ENCODE measurements at regions not wholly inside any gene's neighbourhood (a gene's known extent, or its start where the extent isn't known, plus 50 kb on each side); places are given as distances from the start of the nearest gene placed in this dataset.

- no peak for DNase-seq (ENCODE audit: low read depth in 6 of 9, low spot score in 9 of 9)
- WGBS, result 94% methylated on average over 2 of the region's 2 CpGs
- H3K4me3 ChIP-seq (ENCODE audit: low read length in 2 of 2), result no peak overlapping the region
- H3K4me1 ChIP-seq (ENCODE audit: control insufficient read depth in 2 of 2, insufficient read depth in 2 of 2, low read length in 2 of 2), result no peaks in the 10 kb centered on the region
- no peaks in the 10 kb centered on the region for H3K9me3 ChIP-seq (ENCODE audit: control insufficient read depth in 2 of 2, insufficient read depth in 1 of 2, low read length in 1 of 2)
- H3K27me3 ChIP-seq (ENCODE audit: control insufficient read depth in 2 of 2, insufficient read depth in 1 of 2, low read length in 1 of 2), result no peaks in the 10 kb centered on the region
- no peak overlapping the region for H3K27ac ChIP-seq (ENCODE audit: low read depth in 1 of 2, low read length in 1 of 2)
- H3K36me3 ChIP-seq (ENCODE audit: control insufficient read depth in 2 of 2, insufficient read depth in 2 of 2, low read length in 1 of 2), result no peaks in the 10 kb centered on the region
Measured at GRCh38 chr21:16500271-16500670, 770.5 kb downstream of the USP25 start.

GRCh38 chr21:16502273-16502672 is 772.5 kb downstream of the USP25 start:
- H3K4me3 ChIP-seq (ENCODE audit: low read length in 2 of 2), result no peak overlapping the region
- WGBS, result 98% methylated on average over 6 of the region's 6 CpGs
- no peak for DNase-seq (ENCODE audit: low read depth in 6 of 9, low spot score in 9 of 9)
- H3K36me3 ChIP-seq (ENCODE audit: control insufficient read depth in 2 of 2, insufficient read depth in 2 of 2, low read length in 1 of 2), result no peaks in the 10 kb centered on the region
- no peak overlapping the region for H3K27ac ChIP-seq (ENCODE audit: low read depth in 1 of 2, low read length in 1 of 2)
- H3K4me1 ChIP-seq (ENCODE audit: control insufficient read depth in 2 of 2, insufficient read depth in 2 of 2, low read length in 2 of 2), result no peaks in the 10 kb centered on the region
- no peaks in the 10 kb centered on the region for H3K9me3 ChIP-seq (ENCODE audit: control insufficient read depth in 2 of 2, insufficient read depth in 1 of 2, low read length in 1 of 2)
- H3K27me3 ChIP-seq (ENCODE audit: control insufficient read depth in 2 of 2, insufficient read depth in 1 of 2, low read length in 1 of 2), result no peaks in the 10 kb centered on the region

DNA sequence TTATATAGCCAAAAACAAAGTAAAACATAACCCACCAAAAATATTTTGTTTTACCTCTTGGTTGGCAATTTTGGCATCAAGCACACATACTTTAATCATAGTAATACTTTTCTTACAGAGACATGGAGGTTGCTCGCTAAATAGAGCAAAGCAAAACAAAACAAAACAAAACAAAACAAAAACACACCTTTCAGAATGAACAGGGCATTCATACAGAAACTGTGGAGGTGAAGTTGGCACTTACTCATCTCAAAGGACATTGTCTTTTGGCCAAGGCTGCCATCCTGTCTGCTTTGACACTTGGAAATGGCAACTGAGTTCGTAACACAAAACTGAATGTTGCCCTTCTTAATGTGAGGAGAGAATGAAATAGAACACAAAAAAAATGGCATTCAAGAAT is 773.1 kb downstream of the USP25 start:
- WGBS, result 98% methylated on average over 2 of the region's 2 CpGs

DNA sequence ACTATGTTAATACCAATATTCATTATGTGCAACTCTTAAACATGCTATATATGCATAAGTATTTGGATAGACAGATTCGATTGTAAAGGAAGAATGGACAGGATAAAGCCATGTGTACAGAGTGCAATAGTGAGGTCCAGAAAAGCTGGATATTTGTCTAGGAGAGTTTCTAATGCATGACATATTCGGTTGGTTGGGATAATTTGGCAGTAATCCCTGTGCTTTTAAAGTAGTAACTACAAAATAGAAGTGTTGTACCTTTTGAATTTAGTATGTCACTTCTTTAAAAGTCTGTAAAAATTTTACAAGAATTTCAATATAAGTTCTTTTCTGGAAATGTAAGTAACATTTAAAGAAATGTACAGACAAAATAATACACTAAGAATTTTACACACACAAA is 774.5 kb downstream of the USP25 start:
- H3K36me3 ChIP-seq (ENCODE audit: control insufficient read depth in 2 of 2, insufficient read depth in 2 of 2, low read length in 1 of 2), result no peaks in the 10 kb centered on the region
- no peak overlapping the region for H3K4me3 ChIP-seq (ENCODE audit: low read length in 2 of 2)
- H3K27ac ChIP-seq (ENCODE audit: low read depth in 1 of 2, low read length in 1 of 2), result no peak overlapping the region
- H3K9me3 ChIP-seq (ENCODE audit: control insufficient read depth in 2 of 2, insufficient read depth in 1 of 2, low read length in 1 of 2), result no peaks in the 10 kb centered on the region
- DNase-seq (ENCODE audit: low read depth in 6 of 9, low spot score in 9 of 9), result no peak
- no peaks in the 10 kb centered on the region for H3K4me1 ChIP-seq (ENCODE audit: control insufficient read depth in 2 of 2, insufficient read depth in 2 of 2, low read length in 2 of 2)
- H3K27me3 ChIP-seq (ENCODE audit: control insufficient read depth in 2 of 2, insufficient read depth in 1 of 2, low read length in 1 of 2), result no peaks in the 10 kb centered on the region
- WGBS, result 89% methylated on average over 2 of the region's 2 CpGs

More for the DNA sequence above, 773.1 kb downstream of the USP25 start:
- no peak overlapping the region for H3K27ac ChIP-seq (ENCODE audit: low read depth in 1 of 2, low read length in 1 of 2)
- DNase-seq (ENCODE audit: low read depth in 6 of 9, low spot score in 9 of 9), result no peak
- H3K27me3 ChIP-seq (ENCODE audit: control insufficient read depth in 2 of 2, insufficient read depth in 1 of 2, low read length in 1 of 2), result no peaks in the 10 kb centered on the region
- H3K4me3 ChIP-seq (ENCODE audit: low read length in 2 of 2), result no peak overlapping the region
- no peaks in the 10 kb centered on the region for H3K9me3 ChIP-seq (ENCODE audit: control insufficient read depth in 2 of 2, insufficient read depth in 1 of 2, low read length in 1 of 2)
- H3K36me3 ChIP-seq (ENCODE audit: control insufficient read depth in 2 of 2, insufficient read depth in 2 of 2, low read length in 1 of 2), result no peaks in the 10 kb centered on the region
- H3K4me1 ChIP-seq (ENCODE audit: control insufficient read depth in 2 of 2, insufficient read depth in 2 of 2, low read length in 2 of 2), result no peaks in the 10 kb centered on the region

DNA sequence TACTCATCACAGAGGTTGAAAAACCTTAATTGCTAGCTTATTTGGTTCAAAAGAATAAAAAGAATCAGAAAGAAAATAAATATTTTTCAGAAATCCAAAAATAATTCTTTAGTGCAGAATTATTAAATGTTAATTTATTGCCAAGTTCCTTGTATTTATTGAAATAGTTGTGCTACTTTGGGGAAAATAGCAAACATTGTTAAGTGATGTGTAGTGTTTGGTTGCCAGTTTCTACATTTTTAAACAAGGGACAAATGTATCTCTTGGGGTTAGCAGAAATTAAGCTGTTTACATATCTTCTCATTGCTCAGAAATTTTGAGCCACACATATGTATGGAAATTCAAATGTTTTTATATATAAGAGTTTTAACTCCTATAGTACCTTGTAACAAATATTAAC is 775.0 kb downstream of the USP25 start:
- no peaks in the 10 kb centered on the region for H3K27me3 ChIP-seq (ENCODE audit: control insufficient read depth in 2 of 2, insufficient read depth in 1 of 2, low read length in 1 of 2)
- H3K36me3 ChIP-seq (ENCODE audit: control insufficient read depth in 2 of 2, insufficient read depth in 2 of 2, low read length in 1 of 2), result no peaks in the 10 kb centered on the region
- H3K4me1 ChIP-seq (ENCODE audit: control insufficient read depth in 2 of 2, insufficient read depth in 2 of 2, low read length in 2 of 2), result no peaks in the 10 kb centered on the region
- DNase-seq (ENCODE audit: low read depth in 6 of 9, low spot score in 9 of 9), result no peak
- no peak overlapping the region for H3K4me3 ChIP-seq (ENCODE audit: low read length in 2 of 2)
- no peaks in the 10 kb centered on the region for H3K9me3 ChIP-seq (ENCODE audit: control insufficient read depth in 2 of 2, insufficient read depth in 1 of 2, low read length in 1 of 2)
- H3K27ac ChIP-seq (ENCODE audit: low read depth in 1 of 2, low read length in 1 of 2), result no peak overlapping the region

DNA sequence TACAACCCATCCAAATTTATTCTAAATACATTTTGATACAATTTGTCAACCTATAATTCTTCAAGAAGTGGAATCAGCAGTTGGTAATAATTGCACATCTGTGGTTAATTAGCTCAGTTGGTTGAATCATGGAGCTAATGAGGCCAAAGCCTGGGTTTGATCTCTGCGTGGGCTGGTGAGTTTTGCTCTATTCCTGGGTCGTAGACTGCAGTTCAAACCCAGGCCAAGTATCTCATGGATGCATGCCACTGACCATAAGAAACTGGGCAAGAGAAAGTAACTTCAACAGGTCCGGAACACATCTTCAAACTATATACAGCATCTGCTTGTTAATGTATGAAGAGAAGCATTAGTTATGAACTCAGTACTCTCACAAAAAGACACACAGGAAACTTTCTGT is 779.7 kb downstream of the USP25 start:
- Histone ChIP-seq H3K36me3 (ENCODE audit: control insufficient read depth in 2 of 2, insufficient read depth in 2 of 2, low read length in 1 of 2) (no peaks in the 10 kb centered on the region), H3K27ac (ENCODE audit: low read depth in 1 of 2, low read length in 1 of 2) (no peak overlapping the region), H3K27me3 (ENCODE audit: control insufficient read depth in 2 of 2, insufficient read depth in 1 of 2, low read length in 1 of 2) (no peaks in the 10 kb centered on the region), H3K9me3 (ENCODE audit: control insufficient read depth in 2 of 2, insufficient read depth in 1 of 2, low read length in 1 of 2) (no peaks in the 10 kb centered on the region), H3K4me3 (ENCODE audit: low read length in 2 of 2) (no peak overlapping the region), H3K4me1 (ENCODE audit: control insufficient read depth in 2 of 2, insufficient read depth in 2 of 2, low read length in 2 of 2) (no peaks in the 10 kb centered on the region)
- no peak for DNase-seq (ENCODE audit: low read depth in 6 of 9, low spot score in 9 of 9)
- 97% methylated on average over 3 of the region's 3 CpGs for WGBS

- 95% methylated on average over 2 of the region's 2 CpGs for WGBS
Measured at GRCh38 chr21:16514316-16514715, 784.5 kb downstream of the USP25 start.

DNA sequence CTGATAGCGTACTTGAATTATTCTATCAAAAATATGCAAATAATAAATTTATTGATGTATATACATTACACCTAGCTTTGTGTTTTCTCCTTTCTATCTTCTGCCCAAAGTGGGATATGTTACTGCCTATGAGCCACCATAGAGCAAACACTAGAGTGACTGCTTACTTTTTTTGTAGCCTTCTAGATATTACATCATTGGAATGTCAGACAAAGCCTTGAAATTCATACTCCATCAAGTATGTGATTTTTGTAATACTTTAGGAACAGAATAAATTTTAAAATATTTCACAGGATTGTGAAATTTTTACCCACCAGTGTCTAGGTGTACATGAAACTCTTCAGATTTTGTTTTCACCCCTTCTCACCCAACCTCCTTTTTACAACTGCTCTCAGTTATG is 787.6 kb downstream of the USP25 start:
- DNase-seq (ENCODE audit: low read depth in 6 of 9, low spot score in 9 of 9), result no peak
- H3K36me3 ChIP-seq (ENCODE audit: control insufficient read depth in 2 of 2, insufficient read depth in 2 of 2, low read length in 1 of 2), result no peaks in the 10 kb centered on the region
- H3K27me3 ChIP-seq (ENCODE audit: control insufficient read depth in 2 of 2, insufficient read depth in 1 of 2, low read length in 1 of 2), result no peaks in the 10 kb centered on the region
- no peak overlapping the region for H3K27ac ChIP-seq (ENCODE audit: low read depth in 1 of 2, low read length in 1 of 2)
- H3K4me3 ChIP-seq (ENCODE audit: low read length in 2 of 2), result no peak overlapping the region
- H3K4me1 ChIP-seq (ENCODE audit: control insufficient read depth in 2 of 2, insufficient read depth in 2 of 2, low read length in 2 of 2), result no peaks in the 10 kb centered on the region
- WGBS, result 100% methylated on average over 1 of the region's 1 CpG
- no peaks in the 10 kb centered on the region for H3K9me3 ChIP-seq (ENCODE audit: control insufficient read depth in 2 of 2, insufficient read depth in 1 of 2, low read length in 1 of 2)

More at GRCh38 chr21:16514316-16514715, 784.5 kb downstream of the USP25 start:
- Histone ChIP-seq H3K4me1 (ENCODE audit: control insufficient read depth in 2 of 2, insufficient read depth in 2 of 2, low read length in 2 of 2) (no peaks in the 10 kb centered on the region), H3K27me3 (ENCODE audit: control insufficient read depth in 2 of 2, insufficient read depth in 1 of 2, low read length in 1 of 2) (no peaks in the 10 kb centered on the region), H3K27ac (ENCODE audit: low read depth in 1 of 2, low read length in 1 of 2) (no peak overlapping the region), H3K36me3 (ENCODE audit: control insufficient read depth in 2 of 2, insufficient read depth in 2 of 2, low read length in 1 of 2) (no peaks in the 10 kb centered on the region), H3K9me3 (ENCODE audit: control insufficient read depth in 2 of 2, insufficient read depth in 1 of 2, low read length in 1 of 2) (no peaks in the 10 kb centered on the region), H3K4me3 (ENCODE audit: low read length in 2 of 2) (no peak overlapping the region)
- no peak for DNase-seq (ENCODE audit: low read depth in 6 of 9, low spot score in 9 of 9)

DNA sequence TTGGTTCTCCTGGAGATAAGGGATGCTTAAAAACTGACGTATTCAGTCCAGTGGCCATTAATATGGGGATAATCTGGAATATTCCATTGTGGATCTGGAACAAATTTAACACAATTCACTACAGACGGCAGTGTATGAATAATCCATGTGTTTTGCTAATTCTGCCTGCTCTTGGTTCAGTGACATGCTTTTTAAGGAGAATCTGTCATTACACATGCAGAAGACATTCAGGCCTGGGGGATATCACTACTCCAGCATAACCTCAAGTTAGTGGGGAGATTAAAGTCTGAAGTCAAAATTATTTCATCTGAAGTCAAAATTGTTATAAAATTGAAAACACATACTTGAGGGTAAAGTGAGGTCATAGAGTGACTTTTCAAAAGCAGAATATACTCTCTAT is 789.3 kb downstream of the USP25 start:
- H3K36me3 ChIP-seq (ENCODE audit: control insufficient read depth in 2 of 2, insufficient read depth in 2 of 2, low read length in 1 of 2), result no peaks in the 10 kb centered on the region
- H3K4me1 ChIP-seq (ENCODE audit: control insufficient read depth in 2 of 2, insufficient read depth in 2 of 2, low read length in 2 of 2), result no peaks in the 10 kb centered on the region
- no peaks in the 10 kb centered on the region for H3K27me3 ChIP-seq (ENCODE audit: control insufficient read depth in 2 of 2, insufficient read depth in 1 of 2, low read length in 1 of 2)
- DNase-seq (ENCODE audit: low read depth in 6 of 9, low spot score in 9 of 9), result no peak
- H3K9me3 ChIP-seq (ENCODE audit: control insufficient read depth in 2 of 2, insufficient read depth in 1 of 2, low read length in 1 of 2), result no peaks in the 10 kb centered on the region
- no peak overlapping the region for H3K27ac ChIP-seq (ENCODE audit: low read depth in 1 of 2, low read length in 1 of 2)
- H3K4me3 ChIP-seq (ENCODE audit: low read length in 2 of 2), result no peak overlapping the region
- 96% methylated on average over 2 of the region's 2 CpGs for WGBS

GRCh38 chr21:16519644-16520043 is 789.9 kb downstream of the USP25 start:
- Histone ChIP-seq H3K4me3 (ENCODE audit: low read length in 2 of 2) (no peak overlapping the region), H3K36me3 (ENCODE audit: control insufficient read depth in 2 of 2, insufficient read depth in 2 of 2, low read length in 1 of 2) (no peaks in the 10 kb centered on the region), H3K9me3 (ENCODE audit: control insufficient read depth in 2 of 2, insufficient read depth in 1 of 2, low read length in 1 of 2) (no peaks in the 10 kb centered on the region), H3K4me1 (ENCODE audit: control insufficient read depth in 2 of 2, insufficient read depth in 2 of 2, low read length in 2 of 2) (no peaks in the 10 kb centered on the region), H3K27ac (ENCODE audit: low read depth in 1 of 2, low read length in 1 of 2) (no peak overlapping the region), H3K27me3 (ENCODE audit: control insufficient read depth in 2 of 2, insufficient read depth in 1 of 2, low read length in 1 of 2) (no peaks in the 10 kb centered on the region)
- no peak for DNase-seq (ENCODE audit: low read depth in 6 of 9, low spot score in 9 of 9)
